ENCODE measurements at regions not wholly inside any gene's neighbourhood (a gene's known extent, or its start where the extent isn't known, plus 50 kb on each side); places are given as distances from the start of the nearest gene placed in this dataset.

GRCh38 chr18:10025711-10026670, 112.2 kb downstream of the VAPA start:
- TF ChIP-seq POLR2A (IDR thresholded peaks at IDR 0.05; ENCODE audit: low read length) (no peak), GATA1 (IDR thresholded peaks at IDR 0.05; ENCODE audit: low read depth, low read length) (no peak)
- no peak for DNase-seq

- no peak for DNase-seq
- TF ChIP-seq GATA1 (IDR thresholded peaks at IDR 0.05; ENCODE audit: low read depth, low read length) (no peak), POLR2A (IDR thresholded peaks at IDR 0.05; ENCODE audit: low read length) (no peak)
These were observed 113.2 kb downstream of the VAPA start for GRCh38 chr18:10027031-10027430.

GRCh38 chr18:10027461-10027860, 113.6 kb downstream of the VAPA start:
- no peak for TF ChIP-seq POLR2A (IDR thresholded peaks at IDR 0.05; ENCODE audit: low read length)
- TF ChIP-seq GATA1 (IDR thresholded peaks at IDR 0.05; ENCODE audit: low read depth, low read length) = no peak
- DNase-seq = no peak

- TF ChIP-seq GATA1 (IDR thresholded peaks at IDR 0.05; ENCODE audit: low read depth, low read length) (no peak), POLR2A (IDR thresholded peaks at IDR 0.05; ENCODE audit: low read length) (no peak)
- DNase-seq = no peak
These were observed 115.9 kb downstream of the VAPA start for GRCh38 chr18:10029711-10030110.

- no peak for DNase-seq
- TF ChIP-seq POLR2A (IDR thresholded peaks at IDR 0.05; ENCODE audit: low read length) = no peak
- no peak for TF ChIP-seq GATA1 (IDR thresholded peaks at IDR 0.05; ENCODE audit: low read depth, low read length)
These were observed 117.2 kb downstream of the VAPA start for GRCh38 chr18:10030816-10031541.

GRCh38 chr18:10032331-10033015, 118.7 kb downstream of the VAPA start:
- no peak for TF ChIP-seq GATA1 (IDR thresholded peaks at IDR 0.05; ENCODE audit: low read depth, low read length)
- no peak for TF ChIP-seq POLR2A (IDR thresholded peaks at IDR 0.05; ENCODE audit: low read length)
- no peak for DNase-seq

- no peak for TF ChIP-seq GATA1 (IDR thresholded peaks at IDR 0.05; ENCODE audit: low read depth, low read length)
- TF ChIP-seq POLR2A (IDR thresholded peaks at IDR 0.05; ENCODE audit: low read length) = no peak
These were observed 119.2 kb downstream of the VAPA start for GRCh38 chr18:10033016-10033399.

GRCh38 chr18:10035281-10035991, 121.6 kb downstream of the VAPA start:
- DNase-seq = no peak
- no peak for TF ChIP-seq POLR2A (IDR thresholded peaks at IDR 0.05; ENCODE audit: low read length)
- no peak for TF ChIP-seq GATA1 (IDR thresholded peaks at IDR 0.05; ENCODE audit: low read depth, low read length)

More at GRCh38 chr18:10033016-10033399, 119.2 kb downstream of the VAPA start:
- DNase-seq = no peak

GRCh38 chr18:10036479-10036878, 122.7 kb downstream of the VAPA start:
- DNase-seq = no peak
- TF ChIP-seq GATA1 (IDR thresholded peaks at IDR 0.05; ENCODE audit: low read depth, low read length) (no peak), POLR2A (IDR thresholded peaks at IDR 0.05; ENCODE audit: low read length) (no peak)

- TF ChIP-seq POLR2A (IDR thresholded peaks at IDR 0.05; ENCODE audit: low read length) (no peak), GATA1 (IDR thresholded peaks at IDR 0.05; ENCODE audit: low read depth, low read length) (no peak)
- no peak for DNase-seq
These were observed 123.4 kb downstream of the VAPA start for GRCh38 chr18:10037181-10037580.

- DNase-seq = peak in 1 of 2 experiments; percentile 33
- TF ChIP-seq GATA1 (IDR thresholded peaks at IDR 0.05; ENCODE audit: low read depth, low read length) (no peak), POLR2A (IDR thresholded peaks at IDR 0.05; ENCODE audit: low read length) (no peak)
These were observed 124.5 kb downstream of the VAPA start for GRCh38 chr18:10038268-10038667.

- TF ChIP-seq POLR2A (IDR thresholded peaks at IDR 0.05; ENCODE audit: low read length) (no peak), GATA1 (IDR thresholded peaks at IDR 0.05; ENCODE audit: low read depth, low read length) (no peak)
- DNase-seq = no peak
These were observed 126.6 kb downstream of the VAPA start for GRCh38 chr18:10040287-10041011.

GRCh38 chr18:10041180-10041579, 127.4 kb downstream of the VAPA start:
- TF ChIP-seq GATA1 (IDR thresholded peaks at IDR 0.05; ENCODE audit: low read depth, low read length) (no peak), POLR2A (IDR thresholded peaks at IDR 0.05; ENCODE audit: low read length) (no peak)
- DNase-seq = no peak

All from erythroblast (primary cell).